T47D (cell line): ENCODE measurements at regions not wholly inside any gene's neighbourhood (a gene's known extent, or its start where the extent isn't known, plus 50 kb on each side); places are given as distances from the start of the nearest gene placed in this dataset.
A peak's percentile ranks its signal among the peaks of the same experiment; 100 is the strongest.

Experiments
- DNase-seq, 2 experiments: peaks; one replicate each; pipeline versions ENCODE4 v3.0.0 to v3.0.0-alpha.2; 2011 to 2012; ENCODE audit warnings: low read depth in 1 of 2, low spot score in 1 of 2
- JUND ChIP-seq: IDR thresholded peaks from 2 replicates; pipeline ENCODE4 v1.6.1; 2012; ENCODE audit warnings: low read depth
- in situ Hi-C: cut with HindIII; loops from 2 replicates; pipeline ENCODE4 v1.10.0; 2016; ENCODE audit warnings: low sequenced_read_pairs, low pct_unique_long_range_greater_than_20kb

DNA sequence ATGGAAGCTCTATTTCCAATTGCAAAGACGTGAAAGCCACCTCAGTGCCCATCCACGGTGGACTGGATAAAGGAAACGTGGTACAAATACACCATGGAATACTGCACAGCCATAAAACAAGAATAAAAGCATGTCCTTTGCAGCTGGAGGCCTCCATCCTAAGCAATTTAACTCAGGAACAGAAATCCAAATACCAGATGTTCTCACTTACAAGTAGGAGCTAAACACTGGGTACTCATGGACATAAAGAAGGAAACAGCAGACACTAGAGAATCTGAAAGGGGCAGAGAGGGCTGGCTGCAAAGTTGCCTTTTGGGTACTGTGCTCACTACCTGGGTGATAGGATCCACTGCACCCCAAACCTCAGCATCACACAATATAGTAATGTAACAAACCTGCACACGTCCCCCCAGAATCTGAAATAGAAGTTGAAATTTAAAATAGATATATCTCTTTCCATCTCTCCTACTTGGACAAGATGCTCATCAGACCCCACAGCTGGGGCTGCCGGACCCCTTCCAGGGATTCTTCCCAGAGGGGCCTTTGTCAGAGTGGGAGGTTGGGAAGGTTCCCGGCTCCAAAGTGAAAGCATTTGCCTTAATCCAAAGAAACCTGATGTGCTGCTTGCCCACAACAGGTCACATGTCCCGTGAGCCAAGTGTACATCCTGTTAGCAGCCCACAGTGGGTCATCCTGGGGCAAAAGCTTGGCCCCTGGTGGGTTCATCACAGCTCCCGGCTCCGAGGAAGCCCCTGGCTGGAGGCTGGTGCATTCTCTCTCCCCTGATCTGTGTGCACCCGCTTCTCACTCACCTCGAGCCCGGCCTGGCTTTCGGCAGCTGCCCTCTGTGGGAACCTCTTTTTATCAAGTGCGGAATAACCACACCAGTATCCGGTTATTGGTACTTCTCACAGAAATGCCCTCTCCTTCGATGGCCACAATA lies 172.3 kb upstream of the PPP2R2D start:
- DNase-seq = no peak

DNA sequence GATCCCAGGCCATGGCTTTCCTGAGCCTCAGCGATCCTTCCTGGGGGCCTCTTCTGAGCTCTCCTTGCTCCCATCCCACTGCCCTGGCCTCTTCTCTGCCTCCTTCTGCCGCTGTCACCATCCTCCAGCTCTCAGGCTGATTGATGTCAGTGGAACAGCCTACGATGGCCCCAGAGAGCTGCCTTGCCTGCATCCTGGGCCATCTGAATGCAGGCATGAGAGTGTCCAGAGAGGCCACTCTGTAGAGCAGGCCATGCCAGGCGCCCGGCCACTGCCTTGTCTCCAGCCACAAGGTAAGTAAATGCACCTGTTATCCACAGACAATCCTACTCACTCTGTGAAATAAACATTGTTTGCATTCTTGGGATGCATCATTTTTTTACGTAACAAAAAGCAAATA lies 171.4 kb upstream of the PPP2R2D start:
- in situ Hi-C loops = no loop called here
- DNase-seq = peak in 1 of 2 experiments; percentile 52
- TF ChIP-seq JUND = no peak

More for the DNA sequence above, 172.3 kb upstream of the PPP2R2D start:
- TF ChIP-seq JUND = no peak
- in situ Hi-C loops = no loop called here

DNA sequence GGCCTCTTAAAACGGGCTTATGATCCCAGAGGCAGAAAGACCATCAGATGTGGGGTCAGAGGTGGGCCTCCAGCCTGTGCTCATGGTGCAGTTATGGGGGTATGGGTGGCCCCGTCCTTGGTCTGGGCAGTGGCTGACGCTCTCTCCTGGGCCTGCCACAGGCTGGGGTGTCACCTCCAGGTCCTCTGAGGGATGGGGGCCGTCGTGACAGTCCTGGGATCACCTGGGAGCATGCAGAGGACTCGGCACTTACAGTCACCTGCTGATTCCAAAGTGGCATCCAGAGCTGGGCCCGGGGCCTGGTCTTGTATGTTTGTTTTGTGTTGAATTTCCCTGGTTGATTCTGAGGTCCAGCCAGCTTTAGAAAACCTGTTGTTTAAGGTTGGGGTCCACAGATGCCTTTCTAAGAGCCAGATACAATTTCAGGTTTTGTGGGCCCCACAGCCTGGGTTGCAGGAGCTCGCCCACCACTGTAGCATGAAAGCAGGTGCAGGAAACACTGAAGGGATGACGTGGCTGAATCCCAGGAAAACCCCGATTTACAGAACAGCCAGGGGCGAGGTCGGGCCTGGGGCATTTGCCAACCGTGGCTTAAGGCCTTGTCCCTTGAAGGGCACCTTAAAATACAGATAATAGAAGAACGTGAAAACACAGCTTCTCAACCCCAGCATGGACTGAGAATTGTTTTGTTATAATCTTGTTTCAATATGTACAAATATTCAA lies 170.7 kb upstream of the PPP2R2D start:
- DNase-seq = no peak
- TF ChIP-seq JUND = no peak
- in situ Hi-C loops = no loop called here

- in situ Hi-C loops = no loop called here
- no peak for TF ChIP-seq JUND
- no peak for DNase-seq
Observed at GRCh38 chr10:131730771-131731497, 169.9 kb upstream of the PPP2R2D start.

- DNase-seq = no peak
- in situ Hi-C loops = no loop called here
- TF ChIP-seq JUND = no peak
Observed at GRCh38 chr10:131731780-131732630, 168.8 kb upstream of the PPP2R2D start.

- peak in 1 of 2 experiments; percentile 55 for DNase-seq
- no peak for TF ChIP-seq JUND
- in situ Hi-C loops = no loop called here
Observed at GRCh38 chr10:131732631-131733127, 168.1 kb upstream of the PPP2R2D start.

GRCh38 chr10:131733596-131733995 lies 167.2 kb upstream of the PPP2R2D start:
- in situ Hi-C loops = no loop called here
- TF ChIP-seq JUND = no peak
- DNase-seq = no peak

DNA sequence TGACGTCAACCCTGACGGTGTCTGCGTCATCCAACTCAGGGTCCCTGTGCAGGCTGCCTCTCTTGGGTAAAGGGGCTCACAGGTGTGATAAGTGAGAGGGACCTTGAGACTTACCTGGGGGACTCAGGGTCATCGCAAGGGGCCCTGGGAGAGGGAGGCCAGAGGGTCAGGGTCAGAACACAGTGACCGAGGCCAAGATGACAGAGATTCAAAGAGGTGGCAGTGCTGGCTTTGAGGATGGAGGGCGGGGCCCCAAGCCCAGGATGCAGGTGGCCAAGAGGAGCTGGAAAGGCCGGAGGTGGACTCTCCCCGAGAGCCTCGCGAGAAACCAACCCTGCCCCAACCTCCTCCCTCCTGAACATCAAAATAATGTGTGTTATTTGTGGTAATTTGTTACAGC lies 165.2 kb upstream of the PPP2R2D start:
- in situ Hi-C loops = no loop called here
- no peak for DNase-seq
- TF ChIP-seq JUND = no peak

DNA sequence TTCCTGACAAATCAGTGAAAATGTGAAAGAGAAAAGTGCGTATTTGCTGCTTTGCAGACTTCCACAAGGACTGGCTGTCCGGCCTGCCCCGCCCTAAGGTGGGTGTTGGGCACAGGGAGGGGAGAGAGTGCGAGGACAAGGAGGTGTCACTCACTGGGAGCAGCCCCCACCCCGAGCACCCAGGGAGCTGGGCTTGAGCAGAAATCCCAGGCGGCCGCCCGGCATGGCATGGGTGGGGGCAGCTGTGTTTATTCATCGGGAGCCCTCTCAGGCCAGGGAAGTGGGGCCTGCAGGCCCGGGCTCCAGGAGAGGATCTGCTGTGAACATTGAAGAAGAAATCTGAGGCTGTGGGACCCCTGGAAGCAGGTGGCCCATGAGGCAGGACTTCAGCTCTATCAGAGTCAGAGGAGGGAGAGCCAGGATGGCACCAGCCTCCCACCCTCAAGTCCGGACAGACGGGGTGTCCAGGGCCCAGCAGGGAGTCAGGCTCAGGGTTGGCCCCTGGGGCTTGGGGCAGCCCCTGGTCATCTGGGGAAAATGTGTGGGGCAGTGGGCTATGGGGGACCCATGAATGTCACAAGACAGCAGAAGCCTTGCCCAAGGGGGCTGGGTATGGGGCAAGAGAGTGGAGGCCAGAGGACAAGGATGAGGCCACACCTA lies 164.4 kb upstream of the PPP2R2D start:
- TF ChIP-seq JUND = no peak
- in situ Hi-C loops = no loop called here
- DNase-seq = no peak

DNA sequence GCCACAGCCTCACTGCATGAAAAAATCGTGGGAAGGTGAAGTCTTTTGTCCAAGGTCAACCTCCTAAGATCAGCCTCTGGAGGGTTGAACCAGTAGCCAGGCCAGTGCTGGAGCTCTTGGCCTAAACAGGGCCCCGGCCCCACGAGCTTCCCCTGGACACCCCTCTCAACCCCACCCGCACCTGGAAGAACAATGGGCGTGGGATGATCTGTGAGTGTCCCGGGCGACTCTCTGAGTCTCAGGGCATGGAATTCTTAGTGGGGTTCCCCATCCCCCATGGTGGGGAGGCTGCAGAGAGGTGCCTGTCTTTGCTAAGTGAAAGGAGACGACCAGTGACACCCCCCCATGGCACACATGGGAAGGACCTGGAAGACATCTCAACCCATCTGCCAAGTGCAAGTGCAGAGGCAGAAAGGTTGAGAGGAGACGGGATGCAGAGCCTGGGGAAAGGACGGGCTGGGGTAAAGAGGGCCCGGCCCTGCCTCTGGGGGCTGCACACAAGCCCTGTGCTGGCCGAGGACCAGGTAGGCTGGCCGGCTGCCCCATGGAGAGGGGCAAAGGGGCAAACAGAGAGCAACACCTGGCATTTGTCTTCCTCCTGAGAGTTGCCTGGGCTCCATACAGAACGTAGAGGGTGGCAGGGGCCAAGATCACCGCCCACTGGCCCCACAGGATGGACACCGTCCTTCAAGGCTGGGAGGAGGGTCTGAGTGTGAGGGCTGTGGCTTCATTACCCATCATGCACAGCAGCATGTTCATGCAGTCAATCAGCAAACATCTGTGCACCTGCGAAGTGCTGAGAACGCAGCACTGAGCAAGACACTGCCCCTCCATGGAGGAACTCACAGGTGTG lies 163.0 kb upstream of the PPP2R2D start:
- in situ Hi-C loops = no loop called here
- no peak for DNase-seq

More for the DNA sequence above, 163.0 kb upstream of the PPP2R2D start:
- no peak for TF ChIP-seq JUND
